ENCODE measurements at regions not wholly inside any gene's neighbourhood (a gene's known extent, or its start where the extent isn't known, plus 50 kb on each side); places are given as distances from the start of the nearest gene placed in this dataset.
"Not testable (repeated sequence)": the region's sequence is repeated elsewhere in the genome, so short reads cannot be mapped to it uniquely, and the experiment has no call there.

DNA sequence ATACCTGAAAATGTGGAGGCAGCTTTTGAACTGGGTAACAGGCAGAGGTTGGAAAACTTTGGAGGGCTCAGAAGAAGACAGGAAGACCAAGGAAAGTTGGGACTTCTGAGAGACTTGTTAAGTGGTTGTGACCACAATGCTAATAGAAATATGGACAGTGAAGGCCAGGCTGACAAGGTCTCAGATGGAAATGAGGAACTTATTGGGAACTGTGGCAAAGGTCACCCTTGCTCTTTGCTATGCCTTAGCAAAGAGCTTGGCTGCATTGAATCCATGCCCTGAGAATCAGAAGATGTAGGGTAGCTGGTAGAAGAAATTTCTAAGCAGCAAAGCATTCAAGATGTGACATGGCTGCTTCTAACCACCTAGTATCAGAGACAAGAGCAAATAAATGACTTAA, 244.4 kb upstream of the ADRA1B start:
- H3K4me3 Mint-ChIP-seq = no peak overlapping the region
- DNase-seq (no peak), ATAC-seq (no peak)
- H3K36me3 Mint-ChIP-seq (ENCODE audit: insufficient read depth) = peaks cover 3% of the 10 kb centered on the region
- no peaks in the 10 kb centered on the region for H3K27me3 Mint-ChIP-seq (ENCODE audit: low read depth)
- H3K9me3 Mint-ChIP-seq = peaks cover 14% of the 10 kb centered on the region
- peaks cover 2% of the 10 kb centered on the region for H3K4me1 Mint-ChIP-seq (ENCODE audit: low read depth)

GRCh38 chr5:159673538-159673937, 242.7 kb upstream of the ADRA1B start:
- Mint-ChIP-seq H3K36me3 (ENCODE audit: insufficient read depth) (peaks cover 3% of the 10 kb centered on the region), H3K27me3 (ENCODE audit: low read depth) (no peaks in the 10 kb centered on the region), H3K4me3 (no peak overlapping the region), H3K4me1 (ENCODE audit: low read depth) (peaks cover 2% of the 10 kb centered on the region), H3K9me3 (peaks cover 19% of the 10 kb centered on the region)
- ATAC-seq (peak in 1 of 2 donors; percentile 30), DNase-seq (no peak)

GRCh38 chr5:159678657-159679392, 237.5 kb upstream of the ADRA1B start:
- Mint-ChIP-seq H3K36me3 (ENCODE audit: insufficient read depth) (no peaks in the 10 kb centered on the region), H3K9me3 (peaks cover 32% of the 10 kb centered on the region), H3K4me3 (no peak overlapping the region), H3K27me3 (ENCODE audit: low read depth) (no peaks in the 10 kb centered on the region), H3K4me1 (ENCODE audit: low read depth) (peaks cover 10% of the 10 kb centered on the region)
- DNase-seq = no peak
- ATAC-seq = peak; percentile 85 to 90

DNA sequence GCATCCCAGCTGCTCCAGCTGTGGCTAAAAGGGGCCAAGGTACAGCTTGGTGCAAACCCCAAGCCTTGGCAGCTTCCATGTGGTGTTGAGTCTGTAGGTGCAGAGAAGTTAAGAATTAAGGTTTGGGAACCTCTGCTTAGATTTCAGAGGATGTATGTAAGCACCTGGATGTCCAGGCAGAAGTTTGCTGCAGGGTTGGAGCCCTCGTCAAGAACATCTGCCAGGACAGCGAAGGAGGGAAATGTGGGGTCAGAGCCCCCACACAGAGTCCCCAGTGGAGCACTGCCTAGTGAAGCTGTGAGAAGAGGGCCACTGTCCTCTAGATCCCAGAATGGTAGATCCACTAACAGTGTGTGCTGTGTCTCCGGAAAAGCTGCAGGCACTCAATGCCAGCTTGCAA, 236.2 kb upstream of the ADRA1B start:
- DNase-seq (no peak), ATAC-seq (no peak)
- Mint-ChIP-seq H3K36me3 (ENCODE audit: insufficient read depth) (no peaks in the 10 kb centered on the region), H3K9me3 (peaks cover 32% of the 10 kb centered on the region), H3K4me1 (ENCODE audit: low read depth) (peaks cover 10% of the 10 kb centered on the region), H3K4me3 (no peak overlapping the region), H3K27me3 (ENCODE audit: low read depth) (no peaks in the 10 kb centered on the region)

GRCh38 chr5:159681661-159682060, 234.6 kb upstream of the ADRA1B start:
- Mint-ChIP-seq H3K27me3 (ENCODE audit: low read depth) (peaks cover 3% of the 10 kb centered on the region), H3K36me3 (ENCODE audit: insufficient read depth) (no peaks in the 10 kb centered on the region), H3K4me1 (ENCODE audit: low read depth) (peaks cover 10% of the 10 kb centered on the region), H3K9me3 (peaks cover 32% of the 10 kb centered on the region), H3K4me3 (no peak overlapping the region)
- ATAC-seq = no peak
- DNase-seq = no peak

DNA sequence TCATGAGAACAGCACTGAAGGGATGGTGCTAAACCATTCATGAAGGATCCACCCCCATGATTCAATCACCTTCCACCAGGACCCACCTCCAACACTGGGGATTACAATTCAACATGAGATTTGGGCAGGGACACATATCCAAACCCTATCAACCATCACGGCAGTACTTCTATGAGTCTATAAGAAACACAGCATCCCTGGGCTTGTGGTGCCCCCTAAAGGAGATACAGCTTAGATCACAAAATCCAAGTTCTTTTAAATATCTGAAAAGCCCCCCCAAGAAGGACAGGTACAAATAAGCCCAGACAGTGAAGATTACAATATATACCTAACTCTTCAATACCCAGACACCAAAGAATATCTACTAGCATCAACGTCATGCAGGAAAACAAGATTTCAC, 233.7 kb upstream of the ADRA1B start:
- no peak for DNase-seq
- ATAC-seq = no peak
- H3K27me3 Mint-ChIP-seq (ENCODE audit: low read depth) = peaks cover 3% of the 10 kb centered on the region
- H3K36me3 Mint-ChIP-seq (ENCODE audit: insufficient read depth) = no peaks in the 10 kb centered on the region
- H3K4me1 Mint-ChIP-seq (ENCODE audit: low read depth) = peaks cover 10% of the 10 kb centered on the region
- peaks cover 32% of the 10 kb centered on the region for H3K9me3 Mint-ChIP-seq
- H3K4me3 Mint-ChIP-seq = no peak overlapping the region

DNA sequence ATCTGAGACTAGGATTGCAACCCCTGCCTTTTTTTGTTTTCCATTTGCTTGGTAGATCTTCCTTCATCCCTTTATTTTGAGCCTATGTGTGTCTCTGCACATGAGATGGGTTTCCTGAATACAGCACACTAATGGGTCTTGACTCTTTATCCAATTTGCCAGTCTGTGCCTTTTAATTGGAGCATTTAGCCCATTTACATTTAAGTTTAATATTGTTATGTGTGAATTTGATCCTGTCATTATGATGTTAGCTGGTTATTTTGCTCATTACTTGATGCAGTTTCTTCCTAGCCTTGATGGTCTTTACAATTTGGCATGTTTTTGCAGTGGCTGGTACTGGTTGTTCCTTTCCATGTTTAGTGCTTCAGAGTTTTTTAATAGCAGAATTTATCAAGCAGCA, 228.4 kb upstream of the ADRA1B start:
- DNase-seq; H3K4me3 Mint-ChIP-seq; ATAC-seq; H3K9me3 Mint-ChIP-seq; H3K36me3 Mint-ChIP-seq (ENCODE audit: insufficient read depth); H3K4me1 Mint-ChIP-seq (ENCODE audit: low read depth): not testable (repeated sequence)
- H3K27me3 Mint-ChIP-seq (ENCODE audit: low read depth) = peaks cover 17% of the 10 kb centered on the region

DNA sequence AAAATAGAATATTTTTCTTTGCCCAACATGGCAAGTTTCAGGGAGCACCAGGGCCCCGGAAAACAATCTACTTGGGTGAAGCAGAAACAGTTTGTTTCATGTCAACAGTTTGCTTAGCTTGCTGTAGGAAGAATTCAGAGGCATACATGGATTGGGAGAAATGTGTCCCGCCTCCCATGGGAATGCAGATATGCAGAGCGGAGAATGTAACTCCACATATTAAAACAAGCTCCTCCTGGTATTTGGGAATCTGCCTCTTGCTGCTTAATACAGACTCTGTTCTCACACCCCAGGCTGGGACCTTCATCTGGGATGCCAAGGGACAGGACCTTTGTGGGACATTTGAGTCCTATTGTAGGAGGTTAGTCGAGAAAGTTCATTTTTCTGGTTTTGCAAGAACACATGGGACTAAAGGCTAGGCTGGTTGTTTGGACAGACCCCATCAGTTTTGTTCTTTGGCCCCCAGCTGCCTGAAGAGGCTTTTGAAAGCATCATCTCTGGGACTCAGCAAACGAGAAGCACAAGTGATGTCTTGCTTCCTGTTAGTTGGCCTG, 220.5 kb upstream of the ADRA1B start:
- Mint-ChIP-seq H3K4me3 (no peak overlapping the region), H3K27me3 (ENCODE audit: low read depth) (no peaks in the 10 kb centered on the region), H3K9me3 (peaks cover 7% of the 10 kb centered on the region), H3K36me3 (ENCODE audit: insufficient read depth) (no peaks in the 10 kb centered on the region), H3K4me1 (ENCODE audit: low read depth) (no peaks in the 10 kb centered on the region)
- ATAC-seq = no peak
- no peak for DNase-seq

DNA sequence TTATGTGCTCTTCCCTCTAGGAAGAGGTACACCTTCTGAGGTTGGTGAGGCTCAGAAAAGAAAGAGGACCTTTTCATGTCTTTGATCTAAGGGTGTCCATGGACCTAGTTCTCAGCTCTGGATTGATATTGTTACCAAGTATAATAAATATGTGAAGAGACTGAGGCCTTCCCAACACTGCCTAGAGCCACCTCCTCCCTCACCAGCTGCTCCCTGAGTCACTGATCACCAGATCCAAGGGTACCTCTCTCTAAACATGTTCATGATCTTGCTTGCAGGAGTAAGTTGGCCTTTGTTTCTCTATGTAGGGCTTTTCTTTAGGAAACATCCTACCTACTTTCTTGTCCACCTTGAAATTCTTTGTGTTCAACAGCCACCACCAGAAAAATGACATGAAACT, 218.8 kb upstream of the ADRA1B start:
- Mint-ChIP-seq H3K27me3 (ENCODE audit: low read depth) (no peaks in the 10 kb centered on the region), H3K36me3 (ENCODE audit: insufficient read depth) (no peaks in the 10 kb centered on the region), H3K4me1 (ENCODE audit: low read depth) (no peaks in the 10 kb centered on the region), H3K4me3 (no peak overlapping the region), H3K9me3 (peaks cover 6% of the 10 kb centered on the region)
- DNase-seq (no peak), ATAC-seq (no peak)

DNA sequence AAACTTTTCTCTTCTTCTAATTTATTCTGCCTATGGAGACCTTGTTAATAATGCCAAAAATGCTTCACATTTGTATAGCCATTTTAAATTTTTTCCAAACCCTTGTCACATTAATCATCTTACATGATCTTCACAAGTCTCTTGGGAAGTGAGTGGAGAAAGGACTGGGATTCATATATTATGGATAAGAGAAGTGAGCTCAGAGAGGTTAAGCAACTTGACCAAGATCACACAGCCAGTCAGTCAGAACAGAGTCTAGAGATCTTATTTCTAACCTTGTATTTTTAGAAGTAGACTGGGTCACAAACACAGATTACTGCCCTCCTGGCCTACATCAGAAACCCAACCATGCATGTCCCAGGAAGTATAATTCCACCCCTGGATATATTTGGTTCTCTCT, 218.0 kb upstream of the ADRA1B start:
- no peaks in the 10 kb centered on the region for H3K27me3 Mint-ChIP-seq (ENCODE audit: low read depth)
- no peak for DNase-seq
- H3K4me1 Mint-ChIP-seq (ENCODE audit: low read depth) = no peaks in the 10 kb centered on the region
- ATAC-seq = no peak
- H3K9me3 Mint-ChIP-seq = peaks cover 3% of the 10 kb centered on the region
- H3K4me3 Mint-ChIP-seq = no peak overlapping the region
- H3K36me3 Mint-ChIP-seq (ENCODE audit: insufficient read depth) = no peaks in the 10 kb centered on the region

DNA sequence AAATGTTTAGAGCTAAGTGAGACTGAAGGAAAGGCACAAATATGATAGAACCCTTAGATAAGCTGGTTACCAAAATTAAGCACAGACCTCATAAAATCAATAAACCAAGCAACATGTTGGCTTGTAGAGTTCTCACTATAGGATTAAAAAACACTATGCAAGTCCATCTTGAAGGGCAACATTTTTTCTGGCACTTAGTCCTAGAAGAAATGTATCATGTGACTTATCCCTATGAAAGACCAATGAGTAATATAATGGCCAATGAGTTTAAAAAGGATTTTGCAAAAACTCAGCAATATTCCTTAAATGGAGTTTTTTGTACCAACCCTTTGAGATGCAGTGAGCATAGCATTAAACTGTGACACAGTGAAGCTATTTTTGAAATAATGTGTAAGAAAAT, 216.3 kb upstream of the ADRA1B start:
- Mint-ChIP-seq H3K9me3 (no peaks in the 10 kb centered on the region), H3K4me3 (no peak overlapping the region), H3K4me1 (ENCODE audit: low read depth) (no peaks in the 10 kb centered on the region), H3K36me3 (ENCODE audit: insufficient read depth) (no peaks in the 10 kb centered on the region), H3K27me3 (ENCODE audit: low read depth) (peaks cover 3% of the 10 kb centered on the region)
- DNase-seq (no peak), ATAC-seq (no peak)

DNA sequence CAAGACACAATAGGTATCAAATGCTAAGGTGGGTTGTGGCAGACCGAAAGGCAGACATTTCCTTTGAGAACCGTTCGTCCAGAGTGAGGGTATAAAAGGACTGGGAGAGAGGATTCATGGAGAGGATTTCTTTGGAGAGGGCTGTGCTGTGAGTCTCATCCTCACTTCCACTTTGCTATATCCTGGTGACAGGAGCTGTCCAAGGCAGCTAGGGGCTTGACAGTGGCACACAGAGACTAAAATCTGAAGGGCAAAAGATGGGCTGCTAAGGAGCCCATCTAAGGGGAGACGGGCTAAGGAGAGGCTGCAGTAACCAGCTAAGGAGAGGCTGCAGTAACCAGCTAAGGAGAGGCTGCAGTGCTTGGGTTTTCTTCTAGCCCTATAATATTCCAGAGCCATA, 214.0 kb upstream of the ADRA1B start:
- H3K4me3 Mint-ChIP-seq = no peak overlapping the region

DNA sequence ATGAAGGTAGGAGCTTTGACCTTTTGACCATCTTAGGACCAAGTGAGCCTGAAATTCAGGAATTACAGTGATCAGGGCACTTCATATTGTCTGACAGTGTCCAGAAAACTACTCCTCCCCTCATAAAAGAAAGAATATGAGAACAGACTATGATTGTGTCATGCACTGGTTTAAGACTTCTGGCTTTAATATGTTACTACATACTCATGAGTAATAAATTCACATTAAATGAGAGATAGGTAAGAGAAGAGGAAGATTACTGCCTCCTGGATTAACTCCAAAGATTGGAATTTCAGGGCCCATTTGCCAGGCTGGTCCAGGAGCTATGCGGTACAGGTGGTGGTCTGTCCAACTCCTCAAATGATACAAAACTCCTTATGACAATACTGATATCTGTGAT, 213.5 kb upstream of the ADRA1B start:
- no peak for ATAC-seq

More for the DNA sequence above, 214.0 kb upstream of the ADRA1B start:
- DNase-seq (no peak), ATAC-seq (no peak)
- H3K9me3 Mint-ChIP-seq = peaks cover 4% of the 10 kb centered on the region
- no peaks in the 10 kb centered on the region for H3K4me1 Mint-ChIP-seq (ENCODE audit: low read depth)
- H3K36me3 Mint-ChIP-seq (ENCODE audit: insufficient read depth) = no peaks in the 10 kb centered on the region
- peaks cover 3% of the 10 kb centered on the region for H3K27me3 Mint-ChIP-seq (ENCODE audit: low read depth)

GRCh38 chr5:159704160-159704559, 212.1 kb upstream of the ADRA1B start:
- Mint-ChIP-seq H3K36me3 (ENCODE audit: insufficient read depth) (no peaks in the 10 kb centered on the region), H3K4me3 (no peak overlapping the region), H3K9me3 (peaks cover 12% of the 10 kb centered on the region), H3K4me1 (ENCODE audit: low read depth) (no peaks in the 10 kb centered on the region), H3K27me3 (ENCODE audit: low read depth) (peaks cover 3% of the 10 kb centered on the region)
- DNase-seq (no peak), ATAC-seq (no peak)

More for the DNA sequence above, 213.5 kb upstream of the ADRA1B start:
- Mint-ChIP-seq H3K27me3 (ENCODE audit: low read depth) (peaks cover 3% of the 10 kb centered on the region), H3K9me3 (peaks cover 9% of the 10 kb centered on the region), H3K4me3 (no peak overlapping the region), H3K36me3 (ENCODE audit: insufficient read depth) (no peaks in the 10 kb centered on the region), H3K4me1 (ENCODE audit: low read depth) (no peaks in the 10 kb centered on the region)
- no peak for DNase-seq

DNA sequence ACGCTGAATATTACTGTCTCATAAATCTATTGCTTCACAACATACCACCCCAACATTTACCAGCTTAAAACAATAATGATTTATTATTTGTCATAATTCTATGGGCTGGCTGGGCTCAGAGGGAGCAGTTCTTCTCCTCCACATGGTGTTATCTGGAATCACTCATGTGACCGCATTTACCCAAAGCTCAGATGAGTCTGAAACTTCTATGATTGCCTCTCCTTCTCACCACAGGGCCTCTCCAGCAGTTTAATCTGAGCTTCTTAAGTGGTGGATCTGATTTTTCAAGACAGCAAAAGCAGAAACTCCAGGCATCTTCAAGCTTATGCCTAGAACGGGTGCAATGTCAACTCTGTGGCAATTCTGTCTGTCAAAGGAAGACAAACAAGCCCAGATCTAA, 210.3 kb upstream of the ADRA1B start:
- ATAC-seq = no peak
- DNase-seq = no peak
- Mint-ChIP-seq H3K4me1 (ENCODE audit: low read depth) (no peaks in the 10 kb centered on the region), H3K4me3 (no peak overlapping the region), H3K36me3 (ENCODE audit: insufficient read depth) (no peaks in the 10 kb centered on the region), H3K9me3 (peaks cover 12% of the 10 kb centered on the region), H3K27me3 (ENCODE audit: low read depth) (peaks cover 3% of the 10 kb centered on the region)

All from activated T-cell treated with anti-CD3 and anti-CD28 coated beads, Interleukin-2, amount 50 U/mL, for 4 hours (primary cell).